ENCODE measurements at regions not wholly inside any gene's neighbourhood (a gene's known extent, or its start where the extent isn't known, plus 50 kb on each side); places are given as distances from the start of the nearest gene placed in this dataset.

DNA sequence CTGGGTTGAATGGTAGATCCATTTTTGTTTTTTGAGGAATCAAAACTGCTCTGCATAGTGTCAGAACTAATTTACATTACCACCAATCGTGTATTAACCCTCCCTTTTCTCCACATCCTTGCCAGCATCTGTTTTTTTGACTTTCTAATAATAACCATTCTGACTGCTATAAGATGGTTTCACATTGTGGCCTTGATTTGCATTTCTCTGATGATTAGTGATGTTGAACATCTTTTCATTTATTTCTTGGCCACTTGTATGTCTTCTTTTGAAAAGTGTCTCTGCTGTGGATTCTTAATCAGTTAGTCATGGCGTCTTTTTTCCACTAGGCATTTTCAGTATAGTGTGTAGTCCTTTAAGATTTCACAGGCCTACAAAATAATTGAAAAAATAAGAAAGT lies 2144.3 kb upstream of the C9orf72 start:
- Histone ChIP-seq H3K4me3 (ENCODE audit: insufficient read depth, low read depth, low read length) (no peak overlapping the region), H3K27me3 (ENCODE audit: control insufficient read depth, insufficient read depth, low read length) (no peaks in the 10 kb centered on the region), H3K36me3 (replicated peaks; ENCODE audit: control insufficient read depth, insufficient read depth, low read length) (no peaks in the 10 kb centered on the region)
- no peak for DNase-seq

DNA sequence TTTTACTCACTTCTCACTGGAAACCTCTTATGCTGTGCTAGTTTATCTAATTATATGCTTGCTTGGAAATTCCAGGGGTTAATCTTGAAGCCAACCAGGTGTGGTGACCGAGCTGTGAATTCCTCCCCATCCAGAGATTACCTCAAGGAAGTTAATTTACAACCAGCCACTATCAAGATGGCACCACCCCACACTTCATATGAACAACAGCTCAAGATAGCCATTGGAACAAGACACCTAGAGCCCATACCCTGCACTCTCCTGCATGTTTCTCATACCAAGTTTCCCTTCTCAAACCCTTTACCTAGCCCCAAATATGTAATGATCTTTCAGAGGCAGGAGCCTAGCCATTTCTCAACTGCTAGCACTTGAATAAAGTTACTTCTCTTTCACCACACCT lies 2156.9 kb upstream of the C9orf72 start:
- H3K36me3 ChIP-seq (replicated peaks; ENCODE audit: control insufficient read depth, insufficient read depth, low read length), result no peaks in the 10 kb centered on the region
- H3K4me3 ChIP-seq (ENCODE audit: insufficient read depth, low read depth, low read length), result no peak overlapping the region
- no peak for DNase-seq
- no peaks in the 10 kb centered on the region for H3K27me3 ChIP-seq (ENCODE audit: control insufficient read depth, insufficient read depth, low read length)

DNA sequence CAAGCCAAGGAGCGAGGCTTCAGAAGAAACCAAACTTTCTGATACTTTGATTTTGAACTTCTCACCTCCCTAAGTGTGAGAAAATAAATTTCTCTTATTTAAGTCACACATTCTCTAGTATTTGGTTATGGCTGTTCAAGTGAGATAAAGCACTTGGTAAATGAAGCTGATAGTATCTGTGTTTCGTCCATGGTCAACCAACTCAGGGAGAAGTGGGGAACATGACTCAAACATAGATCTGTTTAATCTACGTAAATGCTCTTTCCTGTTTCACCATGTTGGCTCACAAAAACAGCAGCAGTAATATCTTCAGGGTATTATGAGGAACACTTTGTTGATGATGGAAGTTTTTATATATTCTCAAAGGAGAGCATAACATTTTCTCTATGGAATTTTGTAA lies 2167.2 kb upstream of the C9orf72 start:
- no peaks in the 10 kb centered on the region for H3K27me3 ChIP-seq (ENCODE audit: control insufficient read depth, insufficient read depth, low read length)
- H3K4me3 ChIP-seq (ENCODE audit: insufficient read depth, low read depth, low read length), result no peak overlapping the region
- H3K36me3 ChIP-seq (replicated peaks; ENCODE audit: control insufficient read depth, insufficient read depth, low read length), result no peaks in the 10 kb centered on the region
- no peak for DNase-seq

DNA sequence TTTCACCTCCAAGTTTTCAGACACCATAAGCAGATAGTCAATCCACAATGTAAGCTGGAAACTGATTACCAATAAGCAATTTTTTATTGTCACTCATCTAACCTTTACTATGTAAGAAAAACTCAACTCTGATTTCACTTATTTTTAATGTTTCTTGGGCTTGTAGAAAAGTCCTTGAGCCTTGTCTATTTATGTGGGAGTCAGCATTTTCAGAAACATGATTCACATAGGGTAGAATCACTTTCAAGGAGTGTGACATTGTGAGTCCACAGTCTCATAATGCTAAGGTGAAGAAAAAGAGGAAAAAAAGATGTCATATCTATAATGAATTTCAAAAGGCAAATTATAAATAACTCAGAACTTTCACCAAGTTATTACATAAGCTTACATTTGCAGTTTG lies 2167.9 kb upstream of the C9orf72 start:
- DNase-seq, result no peak
- Histone ChIP-seq H3K4me3 (ENCODE audit: insufficient read depth, low read depth, low read length) (no peak overlapping the region), H3K36me3 (replicated peaks; ENCODE audit: control insufficient read depth, insufficient read depth, low read length) (no peaks in the 10 kb centered on the region), H3K27me3 (ENCODE audit: control insufficient read depth, insufficient read depth, low read length) (no peaks in the 10 kb centered on the region)

DNA sequence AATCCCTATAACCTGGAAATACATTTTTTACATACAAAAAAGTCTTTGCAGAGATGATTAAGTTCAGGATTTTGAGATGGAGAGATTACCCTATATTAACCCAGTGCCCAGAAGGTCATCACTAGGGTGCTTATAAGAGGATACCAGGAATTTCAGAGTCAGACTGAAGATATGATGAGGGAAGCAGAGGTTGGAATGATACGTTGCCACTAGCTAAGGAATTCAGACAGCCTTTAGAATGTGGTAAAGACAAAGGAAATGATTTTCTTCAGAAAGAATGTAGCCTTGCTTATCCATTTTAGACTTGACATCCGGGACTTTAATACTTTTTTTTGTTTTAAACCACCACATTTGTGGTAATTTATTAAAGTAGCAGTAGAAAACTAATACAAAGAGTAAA lies 2176.8 kb upstream of the C9orf72 start:
- H3K4me3 ChIP-seq (ENCODE audit: insufficient read depth, low read depth, low read length), result no peak overlapping the region

DNA sequence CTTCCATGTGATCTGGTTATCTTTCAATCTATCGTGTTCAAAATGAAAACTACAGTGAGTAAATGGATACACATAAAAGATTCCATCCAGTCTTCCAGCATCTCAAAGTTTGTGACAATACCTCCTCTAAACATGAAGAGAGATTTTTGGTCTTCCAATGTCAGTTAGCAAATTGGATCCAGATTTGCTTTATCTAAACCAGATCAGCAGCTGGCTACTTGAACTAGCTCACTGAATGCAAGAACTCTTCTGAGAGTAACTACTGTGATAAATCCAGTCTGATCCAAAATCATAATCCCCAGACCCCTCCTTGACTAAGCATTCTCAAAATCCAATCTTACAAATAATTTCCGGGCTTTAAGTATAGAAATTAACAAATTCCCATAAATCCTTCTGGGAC lies 2177.9 kb upstream of the C9orf72 start:
- Histone ChIP-seq H3K36me3 (replicated peaks; ENCODE audit: control insufficient read depth, insufficient read depth, low read length) (no peaks in the 10 kb centered on the region), H3K4me3 (ENCODE audit: insufficient read depth, low read depth, low read length) (no peak overlapping the region)
- no peak for DNase-seq

More for the DNA sequence above, 2176.8 kb upstream of the C9orf72 start:
- no peak for DNase-seq
- Histone ChIP-seq H3K36me3 (replicated peaks; ENCODE audit: control insufficient read depth, insufficient read depth, low read length) (no peaks in the 10 kb centered on the region), H3K27me3 (ENCODE audit: control insufficient read depth, insufficient read depth, low read length) (no peaks in the 10 kb centered on the region)

DNA sequence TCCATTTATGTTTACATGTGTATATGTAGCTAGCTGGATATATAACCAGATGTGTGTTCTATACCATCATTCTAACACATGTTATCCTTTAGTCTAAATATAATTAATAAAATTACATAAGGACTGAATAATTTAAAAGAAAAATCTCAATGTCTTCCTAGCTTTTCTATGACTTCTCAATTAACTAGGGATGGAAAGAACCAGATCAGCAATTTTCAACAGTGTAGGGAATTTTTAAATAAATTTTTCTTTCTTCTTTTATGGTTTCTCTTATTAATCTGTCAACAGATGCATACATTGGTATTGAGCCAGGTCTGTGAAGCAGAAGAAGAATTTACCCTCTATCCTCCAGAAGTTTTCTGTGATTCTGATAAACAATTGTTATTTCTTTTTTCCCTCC lies 2180.4 kb upstream of the C9orf72 start:
- no peaks in the 10 kb centered on the region for H3K36me3 ChIP-seq (replicated peaks; ENCODE audit: control insufficient read depth, insufficient read depth, low read length)
- no peaks in the 10 kb centered on the region for H3K27me3 ChIP-seq (ENCODE audit: control insufficient read depth, insufficient read depth, low read length)
- H3K4me3 ChIP-seq (ENCODE audit: insufficient read depth, low read depth, low read length), result no peak overlapping the region
- DNase-seq, result no peak

More for the DNA sequence above, 2177.9 kb upstream of the C9orf72 start:
- no peaks in the 10 kb centered on the region for H3K27me3 ChIP-seq (ENCODE audit: control insufficient read depth, insufficient read depth, low read length)

DNA sequence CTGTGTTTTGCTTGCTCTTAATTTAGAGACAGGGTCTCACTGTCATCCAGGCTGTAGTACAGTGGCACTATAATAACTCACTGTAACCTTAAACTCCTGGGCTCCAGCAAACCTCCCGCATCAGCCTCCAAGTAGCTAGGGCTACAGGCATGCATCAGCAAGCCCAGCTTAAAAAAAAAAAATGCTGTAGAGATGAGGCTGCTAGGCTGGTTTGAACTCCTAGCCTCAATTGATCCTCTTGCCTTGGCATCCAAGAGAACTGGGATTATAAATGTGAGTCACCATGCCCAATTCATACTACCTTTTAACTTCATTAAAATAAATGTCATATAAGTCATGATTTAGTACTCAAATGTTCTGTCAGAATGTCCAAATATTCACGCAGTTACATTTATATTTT lies 2195.7 kb upstream of the C9orf72 start:
- H3K27me3 ChIP-seq (ENCODE audit: control insufficient read depth, insufficient read depth, low read length), result no peaks in the 10 kb centered on the region
- no peak overlapping the region for H3K4me3 ChIP-seq (ENCODE audit: insufficient read depth, low read depth, low read length)
- DNase-seq, result no peak
- no peaks in the 10 kb centered on the region for H3K36me3 ChIP-seq (replicated peaks; ENCODE audit: control insufficient read depth, insufficient read depth, low read length)

DNA sequence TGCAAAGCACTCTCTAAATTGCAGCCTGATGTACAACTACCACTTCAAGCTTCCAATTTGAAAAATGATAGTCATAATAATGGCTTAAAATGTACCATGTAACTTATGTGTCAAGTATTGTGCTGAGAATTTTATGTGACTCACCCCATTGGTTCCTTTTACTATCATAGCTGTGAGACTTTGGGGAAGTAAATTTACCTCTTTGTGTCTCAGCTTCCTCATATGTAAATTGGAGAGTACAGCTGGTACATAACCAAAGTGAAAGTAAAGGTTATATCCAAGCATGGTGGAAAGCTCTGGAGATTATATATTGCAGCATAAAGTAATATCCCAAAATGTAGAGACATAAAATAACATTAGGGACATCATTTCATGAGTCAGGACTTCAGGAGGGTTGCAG lies 2200.4 kb upstream of the C9orf72 start:
- no peaks in the 10 kb centered on the region for H3K27me3 ChIP-seq (ENCODE audit: control insufficient read depth, insufficient read depth, low read length)
- DNase-seq, result no peak
- no peak overlapping the region for H3K4me3 ChIP-seq (ENCODE audit: insufficient read depth, low read depth, low read length)
- no peaks in the 10 kb centered on the region for H3K36me3 ChIP-seq (replicated peaks; ENCODE audit: control insufficient read depth, insufficient read depth, low read length)

DNA sequence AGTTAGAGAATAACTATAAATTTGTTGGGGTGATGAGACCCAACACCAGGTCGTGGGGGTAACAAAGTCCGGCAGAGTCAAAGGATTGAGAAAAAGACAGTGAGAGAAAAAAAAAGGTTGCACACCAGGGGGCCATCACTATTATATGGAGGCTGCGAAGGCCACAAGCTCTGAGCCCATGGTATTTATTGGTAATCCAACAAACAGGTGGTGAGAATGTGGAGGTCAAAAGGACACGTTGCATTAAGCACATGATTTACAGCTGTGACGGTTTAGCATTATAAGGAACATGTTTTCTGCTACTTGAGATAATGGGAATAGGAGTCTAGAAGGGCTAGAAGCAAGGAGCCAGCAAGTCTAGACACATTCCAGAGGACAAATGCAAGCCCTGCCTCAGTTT lies 2202.2 kb upstream of the C9orf72 start:
- Histone ChIP-seq H3K4me3 (ENCODE audit: insufficient read depth, low read depth, low read length) (no peak overlapping the region), H3K36me3 (replicated peaks; ENCODE audit: control insufficient read depth, insufficient read depth, low read length) (no peaks in the 10 kb centered on the region)
- DNase-seq, result no peak

DNA sequence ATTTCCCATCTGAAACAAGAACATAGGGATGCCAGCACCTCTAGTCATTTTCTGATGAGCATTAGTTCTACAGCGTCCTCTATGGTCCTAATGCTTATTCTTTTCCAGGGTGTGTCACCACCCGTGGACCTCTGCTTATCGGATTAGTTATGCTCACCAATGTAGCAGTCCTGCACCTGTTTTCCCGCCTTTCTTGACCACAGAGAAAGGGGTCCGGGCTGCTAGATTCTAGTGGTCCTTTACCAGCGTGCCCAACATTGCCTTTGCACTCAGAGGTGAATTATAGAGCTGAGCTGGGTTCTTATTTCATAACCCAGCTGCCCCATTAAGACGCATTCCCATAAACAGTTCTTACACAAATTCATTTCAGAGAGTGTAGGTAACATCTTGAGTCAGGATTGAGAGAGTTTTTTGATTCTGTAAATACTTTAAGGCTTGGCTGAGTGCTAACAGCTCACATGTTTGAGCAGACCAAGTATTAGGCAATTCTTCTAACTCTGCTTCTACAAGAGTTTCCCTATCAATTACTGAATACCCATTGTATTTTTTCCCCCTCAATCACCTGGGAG lies 2205.1 kb upstream of the C9orf72 start:
- Histone ChIP-seq H3K4me3 (ENCODE audit: insufficient read depth, low read depth, low read length) (no peak overlapping the region), H3K36me3 (replicated peaks; ENCODE audit: control insufficient read depth, insufficient read depth, low read length) (no peaks in the 10 kb centered on the region), H3K27me3 (ENCODE audit: control insufficient read depth, insufficient read depth, low read length) (no peaks in the 10 kb centered on the region)
- no peak for DNase-seq

More for the DNA sequence above, 2202.2 kb upstream of the C9orf72 start:
- H3K27me3 ChIP-seq (ENCODE audit: control insufficient read depth, insufficient read depth, low read length), result no peaks in the 10 kb centered on the region

DNA sequence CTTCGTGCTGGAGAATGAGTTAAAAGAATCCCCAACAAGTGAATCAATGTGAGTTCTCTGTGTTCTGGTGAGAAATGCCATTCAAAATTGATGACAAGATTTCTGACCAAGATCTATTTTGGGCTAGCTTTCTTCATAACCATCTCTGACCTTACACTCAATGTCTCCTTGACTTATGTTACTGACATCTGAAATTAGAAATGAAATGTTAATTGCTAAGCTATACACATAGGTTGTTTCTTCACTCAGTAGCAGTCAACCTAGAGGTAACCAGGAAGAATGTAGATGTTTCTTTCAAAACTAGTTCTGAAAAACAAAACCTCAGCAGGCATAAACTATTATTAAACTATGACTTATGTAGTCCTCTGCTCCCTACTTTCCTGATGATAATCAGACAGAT lies 2220.7 kb upstream of the C9orf72 start:
- H3K27me3 ChIP-seq (ENCODE audit: control insufficient read depth, insufficient read depth, low read length), result no peaks in the 10 kb centered on the region
- no peak for DNase-seq
- no peak overlapping the region for H3K4me3 ChIP-seq (ENCODE audit: insufficient read depth, low read depth, low read length)
- H3K36me3 ChIP-seq (replicated peaks; ENCODE audit: control insufficient read depth, insufficient read depth, low read length), result no peaks in the 10 kb centered on the region

DNA sequence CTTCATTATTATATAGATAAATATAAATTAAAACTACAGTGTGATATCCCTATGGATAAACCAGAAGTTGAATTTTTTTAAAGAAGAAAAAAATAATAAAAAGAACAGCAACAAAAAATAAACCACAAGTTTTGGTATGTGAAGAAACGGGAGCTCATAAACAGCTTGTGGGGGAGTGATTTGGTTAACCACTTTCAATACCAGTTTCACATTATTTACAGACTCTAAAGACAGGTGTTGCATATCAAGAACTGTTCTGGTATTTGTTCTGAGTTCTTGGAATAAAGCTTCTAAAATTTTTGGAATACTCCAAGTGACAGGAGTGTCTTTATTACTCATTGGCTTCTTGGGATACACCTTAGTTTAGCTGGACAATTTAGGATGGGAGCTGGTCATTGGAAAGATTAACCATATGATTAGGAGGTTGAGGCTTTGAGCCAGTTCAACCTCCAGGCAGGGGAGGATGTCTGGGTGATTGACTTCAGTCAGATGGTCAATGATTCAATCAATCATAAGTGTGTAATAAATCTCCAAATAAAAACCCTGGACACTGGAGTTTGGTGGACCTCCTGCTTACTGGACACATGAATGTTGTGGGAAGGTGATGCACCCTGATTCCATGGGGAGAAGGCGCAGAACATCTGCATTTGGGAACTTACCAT lies 2223.1 kb upstream of the C9orf72 start:
- DNase-seq, result no peak
- no peaks in the 10 kb centered on the region for H3K27me3 ChIP-seq (ENCODE audit: control insufficient read depth, insufficient read depth, low read length)
- H3K36me3 ChIP-seq (replicated peaks; ENCODE audit: control insufficient read depth, insufficient read depth, low read length), result no peaks in the 10 kb centered on the region
- no peak overlapping the region for H3K4me3 ChIP-seq (ENCODE audit: insufficient read depth, low read depth, low read length)

DNA sequence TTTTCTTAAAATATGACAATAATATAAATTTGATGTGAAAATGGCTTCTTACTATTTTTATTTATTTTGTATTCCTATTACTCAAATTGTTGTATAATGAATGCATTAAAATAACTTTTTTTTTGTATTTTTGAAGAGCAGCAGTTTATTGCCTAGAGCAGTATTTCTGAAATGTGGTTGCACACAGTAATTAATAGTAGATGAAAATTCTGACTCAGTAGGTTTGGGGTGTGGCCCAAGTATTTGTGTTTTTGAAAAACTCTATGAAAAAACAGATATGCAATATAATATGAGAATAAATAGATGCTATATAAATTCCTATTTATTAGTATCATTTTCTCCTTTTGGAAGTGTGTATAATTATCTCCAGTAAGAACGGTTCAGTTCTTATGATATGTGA lies 2225.3 kb upstream of the C9orf72 start:
- H3K36me3 ChIP-seq (replicated peaks; ENCODE audit: control insufficient read depth, insufficient read depth, low read length), result no peaks in the 10 kb centered on the region
- H3K4me3 ChIP-seq (ENCODE audit: insufficient read depth, low read depth, low read length), result no peak overlapping the region
- H3K27me3 ChIP-seq (ENCODE audit: control insufficient read depth, insufficient read depth, low read length), result no peaks in the 10 kb centered on the region
- DNase-seq, result no peak

DNA sequence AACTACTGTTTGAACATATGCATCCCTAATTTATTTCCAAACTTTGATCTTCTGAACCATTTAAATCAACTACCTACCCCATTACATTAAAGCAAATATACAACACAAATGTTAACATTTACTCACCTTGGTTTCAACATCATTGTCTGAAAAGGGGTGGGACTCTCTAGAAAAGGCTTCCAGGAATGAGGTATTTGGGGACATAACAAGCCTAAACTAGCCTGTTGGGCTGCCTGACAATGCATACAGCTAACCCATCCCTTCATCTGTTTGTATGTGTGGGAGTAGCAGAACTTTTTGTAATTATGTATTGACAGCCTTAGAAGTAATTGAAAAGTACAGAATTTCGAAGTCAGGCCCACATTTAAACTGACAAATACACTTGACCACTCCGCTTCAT lies 2225.9 kb upstream of the C9orf72 start:
- Histone ChIP-seq H3K36me3 (replicated peaks; ENCODE audit: control insufficient read depth, insufficient read depth, low read length) (no peaks in the 10 kb centered on the region), H3K27me3 (ENCODE audit: control insufficient read depth, insufficient read depth, low read length) (no peaks in the 10 kb centered on the region), H3K4me3 (ENCODE audit: insufficient read depth, low read depth, low read length) (no peak overlapping the region)
- no peak for DNase-seq

DNA sequence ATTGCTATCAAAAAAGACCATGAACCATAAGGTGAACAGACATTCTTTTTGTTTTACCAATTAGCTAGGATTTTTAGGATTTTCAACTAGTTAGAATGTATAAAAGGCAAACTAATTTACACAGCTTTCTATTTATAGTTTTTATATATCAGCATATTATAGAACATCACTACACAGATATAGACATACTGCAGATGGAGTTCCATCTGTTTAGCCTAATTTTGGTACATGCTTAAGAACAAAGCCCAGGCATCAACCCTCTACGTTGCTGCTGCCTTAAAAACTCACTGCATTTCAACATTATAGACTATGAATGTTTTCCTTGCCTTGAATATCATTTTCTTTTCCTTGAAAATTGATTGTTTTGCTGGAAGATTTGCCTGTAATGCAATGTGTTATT lies 2227.5 kb upstream of the C9orf72 start:
- Histone ChIP-seq H3K36me3 (replicated peaks; ENCODE audit: control insufficient read depth, insufficient read depth, low read length) (no peaks in the 10 kb centered on the region), H3K4me3 (ENCODE audit: insufficient read depth, low read depth, low read length) (no peak overlapping the region), H3K27me3 (ENCODE audit: control insufficient read depth, insufficient read depth, low read length) (no peaks in the 10 kb centered on the region)
- no peak for DNase-seq
